ENCODE measurements at regions not wholly inside any gene's neighbourhood (a gene's known extent, or its start where the extent isn't known, plus 50 kb on each side); places are given as distances from the start of the nearest gene placed in this dataset.

DNA sequence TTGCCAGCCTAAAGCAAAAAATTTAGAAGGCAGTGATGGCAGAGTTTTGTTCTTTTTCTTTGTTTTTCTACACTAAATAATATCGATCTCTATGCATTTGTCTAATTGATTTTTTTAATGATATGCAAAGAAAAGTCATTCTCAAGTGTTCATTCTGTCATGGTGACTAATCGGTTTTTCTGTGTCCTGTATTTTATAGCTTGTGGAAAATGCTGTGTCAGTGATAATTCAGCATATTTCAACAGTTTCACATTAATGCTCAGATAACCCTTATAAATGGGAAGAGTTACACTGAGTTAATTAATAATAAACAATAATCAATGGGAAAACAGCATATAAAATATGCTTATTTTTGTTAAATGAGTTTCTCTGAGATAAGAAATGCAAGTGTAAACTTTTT lies 824.9 kb downstream of the AMY1C start:
- DNase-seq (ENCODE audit: low spot score): no peak
- in situ Hi-C loops (cut with MboI; ENCODE audit: low pct_unique_long_range_greater_than_20kb, low sequenced_read_pairs, unreplicated experiment): no loop called here
- TF ChIP-seq, protein P1, sequence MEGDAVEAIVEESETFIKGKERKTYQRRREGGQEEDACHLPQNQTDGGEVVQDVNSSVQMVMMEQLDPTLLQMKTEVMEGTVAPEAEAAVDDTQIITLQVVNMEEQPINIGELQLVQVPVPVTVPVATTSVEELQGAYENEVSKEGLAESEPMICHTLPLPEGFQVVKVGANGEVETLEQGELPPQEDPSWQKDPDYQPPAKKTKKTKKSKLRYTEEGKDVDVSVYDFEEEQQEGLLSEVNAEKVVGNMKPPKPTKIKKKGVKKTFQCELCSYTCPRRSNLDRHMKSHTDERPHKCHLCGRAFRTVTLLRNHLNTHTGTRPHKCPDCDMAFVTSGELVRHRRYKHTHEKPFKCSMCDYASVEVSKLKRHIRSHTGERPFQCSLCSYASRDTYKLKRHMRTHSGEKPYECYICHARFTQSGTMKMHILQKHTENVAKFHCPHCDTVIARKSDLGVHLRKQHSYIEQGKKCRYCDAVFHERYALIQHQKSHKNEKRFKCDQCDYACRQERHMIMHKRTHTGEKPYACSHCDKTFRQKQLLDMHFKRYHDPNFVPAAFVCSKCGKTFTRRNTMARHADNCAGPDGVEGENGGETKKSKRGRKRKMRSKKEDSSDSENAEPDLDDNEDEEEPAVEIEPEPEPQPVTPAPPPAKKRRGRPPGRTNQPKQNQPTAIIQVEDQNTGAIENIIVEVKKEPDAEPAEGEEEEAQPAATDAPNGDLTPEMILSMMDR (IDR thresholded peaks at IDR 0.05; ENCODE audit: extremely low read depth, insufficient read depth, missing control alignments): no peak

DNA sequence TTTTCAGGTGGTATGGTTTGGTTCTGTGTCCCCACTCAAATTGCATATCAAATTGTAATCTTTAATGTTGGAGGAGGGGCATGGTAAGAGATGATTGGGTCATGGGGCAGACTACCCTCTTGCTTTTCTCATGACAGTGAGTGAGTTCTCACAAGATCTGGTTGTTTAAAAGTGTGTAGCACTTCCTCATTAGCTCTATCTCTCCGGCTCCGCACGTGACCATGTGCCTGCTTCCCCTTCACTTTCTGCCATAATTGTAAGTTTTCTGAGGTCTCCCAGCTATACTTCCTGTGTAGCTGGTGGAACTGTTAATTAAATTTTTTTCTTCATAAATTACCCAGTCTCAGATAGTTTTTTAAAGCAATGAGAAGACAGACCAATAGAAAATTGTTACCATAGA lies 843.2 kb downstream of the AMY1C start:
- TF ChIP-seq, protein P1 (IDR thresholded peaks at IDR 0.05; ENCODE audit: extremely low read depth, insufficient read depth, missing control alignments): no peak
- no peak for DNase-seq (ENCODE audit: low spot score)
- in situ Hi-C loops (cut with MboI; ENCODE audit: low pct_unique_long_range_greater_than_20kb, low sequenced_read_pairs, unreplicated experiment): no loop called here

DNA sequence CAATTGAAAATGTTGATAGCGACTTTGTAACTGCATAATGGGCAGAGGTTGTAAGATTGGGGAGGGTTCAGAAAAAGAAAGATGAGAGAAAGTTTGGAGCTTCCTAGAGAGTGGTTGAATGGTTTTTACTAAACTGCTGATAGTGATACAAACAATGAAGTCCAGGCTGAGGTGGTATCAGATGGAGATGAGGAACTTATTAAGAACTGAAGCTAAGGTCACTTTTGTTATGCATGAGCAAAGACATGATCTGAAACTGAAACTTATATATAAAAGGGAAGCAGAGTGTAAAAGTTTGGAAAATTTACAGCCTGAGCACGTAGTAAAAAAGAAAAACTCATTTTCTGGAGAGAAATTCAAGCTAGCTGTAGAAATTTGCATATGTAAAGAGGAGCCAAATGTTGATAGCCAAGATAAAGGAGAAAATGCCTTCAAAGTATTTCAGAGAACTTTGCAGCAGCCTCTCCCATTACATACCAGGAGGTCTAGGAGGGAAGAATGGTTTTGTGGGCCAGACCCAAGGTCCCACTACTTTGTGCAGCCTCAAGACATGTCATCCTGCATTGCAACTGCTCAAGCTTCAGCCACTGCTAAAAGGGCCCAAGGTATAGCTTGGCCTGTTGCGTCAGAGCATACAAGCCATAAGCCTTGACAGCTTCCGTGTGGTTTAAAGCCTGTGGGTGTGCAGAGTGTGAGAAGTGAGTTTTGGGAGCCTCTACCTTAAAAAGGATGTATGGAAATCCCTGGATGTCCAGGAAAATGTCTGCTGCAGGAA lies 843.9 kb downstream of the AMY1C start:
- no peak for DNase-seq (ENCODE audit: low spot score)
- in situ Hi-C loops (cut with MboI; ENCODE audit: low pct_unique_long_range_greater_than_20kb, low sequenced_read_pairs, unreplicated experiment): no loop called here
- TF ChIP-seq, protein P1 (IDR thresholded peaks at IDR 0.05; ENCODE audit: extremely low read depth, insufficient read depth, missing control alignments): no peak

DNA sequence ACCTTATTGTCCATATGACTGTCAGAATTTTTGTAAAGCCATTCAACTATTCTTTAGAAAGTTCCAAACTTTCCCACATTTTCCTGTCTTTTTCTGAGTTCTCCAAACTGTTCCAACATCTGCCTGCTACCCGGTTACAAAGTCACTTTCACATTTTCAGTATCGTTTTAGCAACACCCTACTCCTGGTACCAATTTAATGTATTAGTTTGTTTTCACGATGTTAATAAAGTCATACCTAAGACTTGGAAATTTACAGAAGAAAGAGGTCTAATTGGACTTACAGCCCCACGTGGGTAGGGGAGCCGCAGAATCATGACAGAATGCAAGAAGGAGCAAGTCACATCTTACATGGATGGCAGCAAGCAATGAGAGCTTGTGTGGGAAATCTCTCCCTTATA lies 867.8 kb downstream of the AMY1C start:
- in situ Hi-C loops (cut with MboI; ENCODE audit: low pct_unique_long_range_greater_than_20kb, low sequenced_read_pairs, unreplicated experiment): no loop called here
- TF ChIP-seq, protein P1 (IDR thresholded peaks at IDR 0.05; ENCODE audit: extremely low read depth, insufficient read depth, missing control alignments): no peak
- no peak for DNase-seq (ENCODE audit: low spot score)

DNA sequence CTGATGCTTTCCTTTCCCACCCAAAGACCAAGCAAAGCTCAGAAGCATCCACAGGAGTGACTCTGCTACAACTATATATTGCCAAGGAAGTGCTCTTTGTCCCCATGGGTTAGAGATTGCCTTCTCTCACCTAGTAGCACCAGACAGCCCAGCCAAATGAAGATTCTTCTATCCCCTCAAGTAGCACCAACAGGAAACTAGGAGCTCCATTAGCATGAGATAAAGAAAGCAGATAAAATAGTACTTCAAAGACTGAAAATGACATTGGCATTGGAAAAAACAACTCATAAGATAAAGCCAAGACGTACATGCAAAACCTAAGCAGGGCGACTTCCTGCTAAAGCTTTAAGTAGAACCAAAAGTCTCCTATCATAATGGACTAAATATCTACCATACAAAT lies 871.5 kb downstream of the AMY1C start:
- in situ Hi-C loops (cut with MboI; ENCODE audit: low pct_unique_long_range_greater_than_20kb, low sequenced_read_pairs, unreplicated experiment): no loop called here
- no peak for DNase-seq (ENCODE audit: low spot score)
- TF ChIP-seq, protein P1 (IDR thresholded peaks at IDR 0.05; ENCODE audit: extremely low read depth, insufficient read depth, missing control alignments): no peak

DNA sequence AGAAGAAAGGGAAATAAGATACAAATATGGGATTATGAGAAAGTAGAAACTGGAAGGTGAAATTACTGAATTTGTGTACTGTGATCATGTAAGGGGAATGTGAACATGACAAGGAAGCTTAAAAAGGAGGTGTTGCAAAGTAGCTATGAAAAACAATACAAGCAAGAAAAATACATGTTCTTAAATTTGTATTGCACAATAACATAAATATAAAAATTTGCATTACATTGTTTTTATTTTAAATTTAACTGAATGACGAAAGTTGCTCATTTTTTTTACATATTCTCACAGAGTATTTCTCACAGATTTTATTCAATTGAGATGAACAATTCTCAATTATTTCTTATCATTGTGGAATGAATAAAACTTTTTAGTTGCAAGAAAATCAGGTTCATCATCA lies 874.8 kb downstream of the AMY1C start:
- TF ChIP-seq, protein P1 (IDR thresholded peaks at IDR 0.05; ENCODE audit: extremely low read depth, insufficient read depth, missing control alignments): no peak
- no peak for DNase-seq (ENCODE audit: low spot score)
- in situ Hi-C loops (cut with MboI; ENCODE audit: low pct_unique_long_range_greater_than_20kb, low sequenced_read_pairs, unreplicated experiment): no loop called here

Measured in GM13977 (cell line).